PC-3 (cell line): ENCODE measurements at regions not wholly inside any gene's neighbourhood (a gene's known extent, or its start where the extent isn't known, plus 50 kb on each side); places are given as distances from the start of the nearest gene placed in this dataset.

Experiments used
- EZH2 ChIP-seq: fragments of 300-600 bp; sonication (generic); IDR thresholded peaks from one replicate; pipeline ENCODE4 v1.6.1; 2017; ENCODE audit warnings: antibody characterized with exemption, mild to moderate bottlenecking, low read length; ENCODE audit not compliant: unreplicated experiment
- EZH2phosphoT487 ChIP-seq: fragments of 300-600 bp; sonication (generic); IDR thresholded peaks from 2 replicates; pipeline ENCODE4 v1.6.1; 2018; ENCODE audit warnings: mild to moderate bottlenecking, antibody characterized with exemption, low read length, borderline replicate concordance
- TF ChIP-seq, protein P1 (sequence below): fragments of 300-600 bp; sonication (generic); conservative IDR thresholded peaks from 2 replicates; pipeline ENCODE4 v1.5.1; 2017; ENCODE audit warnings: antibody characterized with exemption, low read depth, mild to moderate bottlenecking, low read length

DNA sequence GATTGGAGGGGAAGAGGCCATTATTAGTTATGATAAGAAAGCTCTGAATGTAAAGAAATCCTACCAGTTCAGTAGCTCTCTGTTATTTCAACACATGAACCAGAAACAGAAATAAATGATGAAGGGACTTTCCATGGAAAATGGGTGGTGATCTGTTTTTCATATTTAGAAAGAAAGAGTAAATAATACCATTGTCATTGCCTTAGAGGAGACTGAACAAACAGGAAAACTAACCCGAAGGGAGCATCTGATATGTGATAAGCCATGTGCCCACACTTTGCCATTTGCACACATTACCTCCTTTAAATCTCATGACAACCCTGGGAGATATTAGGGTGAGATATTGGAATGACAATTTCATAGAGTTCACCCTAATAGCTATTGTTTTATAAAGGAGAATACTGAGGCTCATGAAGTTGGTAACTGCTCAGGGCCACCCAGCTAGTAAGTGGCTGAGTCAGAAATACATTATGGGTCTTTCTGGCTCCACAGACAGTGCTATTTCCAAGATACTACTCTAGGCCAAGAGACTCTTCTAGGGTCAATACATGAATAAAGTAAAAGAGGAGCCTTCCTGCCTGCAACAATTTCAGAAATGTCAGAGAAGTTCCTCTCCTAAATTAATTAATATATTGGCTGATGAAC, 111.0 kb upstream of the SLIT3 start:
- TF ChIP-seq EZH2phosphoT487: no peak
- no peak for TF ChIP-seq EZH2
- TF ChIP-seq, protein P1, sequence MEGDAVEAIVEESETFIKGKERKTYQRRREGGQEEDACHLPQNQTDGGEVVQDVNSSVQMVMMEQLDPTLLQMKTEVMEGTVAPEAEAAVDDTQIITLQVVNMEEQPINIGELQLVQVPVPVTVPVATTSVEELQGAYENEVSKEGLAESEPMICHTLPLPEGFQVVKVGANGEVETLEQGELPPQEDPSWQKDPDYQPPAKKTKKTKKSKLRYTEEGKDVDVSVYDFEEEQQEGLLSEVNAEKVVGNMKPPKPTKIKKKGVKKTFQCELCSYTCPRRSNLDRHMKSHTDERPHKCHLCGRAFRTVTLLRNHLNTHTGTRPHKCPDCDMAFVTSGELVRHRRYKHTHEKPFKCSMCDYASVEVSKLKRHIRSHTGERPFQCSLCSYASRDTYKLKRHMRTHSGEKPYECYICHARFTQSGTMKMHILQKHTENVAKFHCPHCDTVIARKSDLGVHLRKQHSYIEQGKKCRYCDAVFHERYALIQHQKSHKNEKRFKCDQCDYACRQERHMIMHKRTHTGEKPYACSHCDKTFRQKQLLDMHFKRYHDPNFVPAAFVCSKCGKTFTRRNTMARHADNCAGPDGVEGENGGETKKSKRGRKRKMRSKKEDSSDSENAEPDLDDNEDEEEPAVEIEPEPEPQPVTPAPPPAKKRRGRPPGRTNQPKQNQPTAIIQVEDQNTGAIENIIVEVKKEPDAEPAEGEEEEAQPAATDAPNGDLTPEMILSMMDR: no peak
